ENCODE measurements at regions not wholly inside any gene's neighbourhood (a gene's known extent, or its start where the extent isn't known, plus 50 kb on each side); places are given as distances from the start of the nearest gene placed in this dataset.

GRCh38 chr22:49101225-49101624, 726.4 kb downstream of the BRD1 start:
- no peak for DNase-seq (ENCODE audit: low read depth, low spot score)

GRCh38 chr22:49100773-49101172, 726.9 kb downstream of the BRD1 start:
- no peak overlapping the region for H3K4me3 ChIP-seq (ENCODE audit: low read length)
- DNase-seq (ENCODE audit: low read depth, low spot score), result no peak

More at GRCh38 chr22:49101225-49101624, 726.4 kb downstream of the BRD1 start:
- H3K4me3 ChIP-seq (ENCODE audit: low read length), result no peak overlapping the region

- DNase-seq (ENCODE audit: low read depth, low spot score), result no peak
- no peak overlapping the region for H3K4me3 ChIP-seq (ENCODE audit: low read length)
Observed at GRCh38 chr22:49100316-49100715, 727.4 kb downstream of the BRD1 start.

- no peak for DNase-seq (ENCODE audit: low read depth, low spot score)
Observed at GRCh38 chr22:49099496-49100124, 728.1 kb downstream of the BRD1 start.

GRCh38 chr22:49099089-49099488, 728.6 kb downstream of the BRD1 start:
- DNase-seq (ENCODE audit: low read depth, low spot score), result no peak
- H3K4me3 ChIP-seq (ENCODE audit: low read length), result no peak overlapping the region

More at GRCh38 chr22:49099496-49100124, 728.1 kb downstream of the BRD1 start:
- H3K4me3 ChIP-seq (ENCODE audit: low read length), result no peak overlapping the region

GRCh38 chr22:49097966-49098365, 729.7 kb downstream of the BRD1 start:
- H3K4me3 ChIP-seq (ENCODE audit: low read length), result no peak overlapping the region
- DNase-seq (ENCODE audit: low read depth, low spot score), result no peak

GRCh38 chr22:49097171-49097925, 730.3 kb downstream of the BRD1 start:
- no peak overlapping the region for H3K4me3 ChIP-seq (ENCODE audit: low read length)
- DNase-seq (ENCODE audit: low read depth, low spot score), result no peak

GRCh38 chr22:49096476-49096875, 731.2 kb downstream of the BRD1 start:
- no peak for DNase-seq (ENCODE audit: low read depth, low spot score)
- H3K4me3 ChIP-seq (ENCODE audit: low read length), result no peak overlapping the region

- no peak for DNase-seq (ENCODE audit: low read depth, low spot score)
- no peak overlapping the region for H3K4me3 ChIP-seq (ENCODE audit: low read length)
Observed at GRCh38 chr22:49095366-49095765, 732.3 kb downstream of the BRD1 start.

- no peak overlapping the region for H3K4me3 ChIP-seq (ENCODE audit: low read length)
- DNase-seq (ENCODE audit: low read depth, low spot score), result no peak
Observed at GRCh38 chr22:49094858-49095257, 732.8 kb downstream of the BRD1 start.

GRCh38 chr22:49094151-49094550, 733.5 kb downstream of the BRD1 start:
- no peak overlapping the region for H3K4me3 ChIP-seq (ENCODE audit: low read length)
- no peak for DNase-seq (ENCODE audit: low read depth, low spot score)

- no peak overlapping the region for H3K4me3 ChIP-seq (ENCODE audit: low read length)
Observed at GRCh38 chr22:49093192-49093880, 734.3 kb downstream of the BRD1 start.

GRCh38 chr22:49092716-49093115, 735.0 kb downstream of the BRD1 start:
- no peak overlapping the region for H3K4me3 ChIP-seq (ENCODE audit: low read length)
- no peak for DNase-seq (ENCODE audit: low read depth, low spot score)

More at GRCh38 chr22:49093192-49093880, 734.3 kb downstream of the BRD1 start:
- DNase-seq (ENCODE audit: low read depth, low spot score), result no peak

GRCh38 chr22:49091917-49092545, 735.6 kb downstream of the BRD1 start:
- no peak for DNase-seq (ENCODE audit: low read depth, low spot score)
- no peak overlapping the region for H3K4me3 ChIP-seq (ENCODE audit: low read length)

GRCh38 chr22:49091451-49091850, 736.2 kb downstream of the BRD1 start:
- no peak for DNase-seq (ENCODE audit: low read depth, low spot score)
- H3K4me3 ChIP-seq (ENCODE audit: low read length), result no peak overlapping the region

- DNase-seq (ENCODE audit: low read depth, low spot score), result no peak
Observed at GRCh38 chr22:49090853-49091135, 736.9 kb downstream of the BRD1 start.

GRCh38 chr22:49090061-49090852, 737.4 kb downstream of the BRD1 start:
- H3K4me3 ChIP-seq (ENCODE audit: low read length), result no peak overlapping the region
- DNase-seq (ENCODE audit: low read depth, low spot score), result no peak

More at GRCh38 chr22:49090853-49091135, 736.9 kb downstream of the BRD1 start:
- no peak overlapping the region for H3K4me3 ChIP-seq (ENCODE audit: low read length)

GRCh38 chr22:49088801-49089791, 738.6 kb downstream of the BRD1 start:
- H3K4me3 ChIP-seq (ENCODE audit: low read length), result no peak overlapping the region
- no peak for DNase-seq (ENCODE audit: low read depth, low spot score)

Measured in Jurkat, Clone E6-1 (cell line).